Vagina (tissue), 2 donors: ENCODE measurements at regions not wholly inside any gene's neighbourhood (a gene's known extent, or its start where the extent isn't known, plus 50 kb on each side); places are given as distances from the start of the nearest gene placed in this dataset.
A peak's percentile ranks its signal among the peaks of the same experiment; 100 is the strongest.

Experiments used
- DNase-seq, 2 donors: peaks; one replicate each; pipeline ENCODE4 v3.0.0-alpha.2; 2017; ENCODE audit errors: extremely low spot score in 2 of 2
- H3K27ac ChIP-seq: fragments of 200-600 bp; sonication (generic); one replicate; pipeline ENCODE4 v1.5.1; 2019
- H3K27me3 ChIP-seq: fragments of 200-600 bp; sonication (generic); one replicate; pipeline ENCODE4 v1.5.1; 2019
- H3K36me3 ChIP-seq, 2 donors: fragments of 200-600 bp; sonication (generic); one replicate each; pipeline ENCODE4 v1.5.1; 2017 to 2019
- H3K4me1 ChIP-seq: fragments of 200-600 bp; sonication (generic); one replicate; pipeline ENCODE4 v1.5.1; 2019
- H3K4me3 ChIP-seq, 2 donors: fragments of 200-600 bp; sonication (generic); 1 replicate in 1 of 2; 2 replicates in 1 of 2; pipeline ENCODE4 v1.5.1; 2016 to 2019
- H3K9me3 ChIP-seq: fragments of 200-600 bp; sonication (generic); one replicate; pipeline ENCODE4 v1.5.1; 2019
- POLR2A ChIP-seq, 2 donors: fragments of 450-650 bp; IDR thresholded peaks; one replicate each; pipeline ENCODE4 v1.6.1; 2017; ENCODE audit warnings: antibody characterized with exemption in 2 of 2, mild to moderate bottlenecking in 2 of 2, moderate library complexity in 2 of 2
- POLR2AphosphoS5 ChIP-seq, 2 donors: sonication (generic); formaldehyde crosslinking; IDR thresholded peaks; one replicate each; pipeline ENCODE4 v1.9.0; 2017; ENCODE audit warnings: antibody characterized with exemption in 2 of 2, mild to moderate bottlenecking in 2 of 2, low read depth in 1 of 2; ENCODE audit not compliant: insufficient read depth in 1 of 2
- intact Hi-C: fragments of 100-400 bp; cut with DNase I; formaldehyde crosslinking; loops from one replicate; pipeline ENCODE4 v1.15.1; 2023
- TF ChIP-seq, protein P1 (sequence below), 3 experiments: fragments of 450-650 bp in 2 of 3; fragments of 200-600 bp in 1 of 3; sonication (generic) in 1 of 3; IDR thresholded peaks; one replicate each; pipeline ENCODE4 v1.5.1; 2017 to 2019; ENCODE audit warnings: antibody characterized with exemption in 3 of 3, mild to moderate bottlenecking in 2 of 3, moderate library complexity in 2 of 3

DNA sequence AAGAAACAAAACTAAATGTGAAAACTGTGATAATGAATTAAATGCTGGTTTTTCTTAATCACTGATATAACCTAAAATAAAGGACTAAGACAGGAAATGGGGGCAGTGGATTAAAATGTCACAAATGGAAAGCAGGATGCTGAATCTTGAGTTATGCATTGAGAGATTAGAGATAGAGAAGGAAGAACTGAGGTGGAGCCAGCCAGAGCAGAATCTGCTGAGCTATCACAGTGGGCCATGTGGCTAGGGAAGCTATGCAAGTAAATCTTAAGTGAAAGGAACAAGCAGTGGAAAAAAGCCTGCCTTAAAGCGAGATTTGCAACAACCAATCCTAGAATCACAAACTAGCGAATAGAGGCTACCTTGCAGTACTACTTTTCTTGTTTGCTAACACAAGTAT is 188.5 kb upstream of the RASA1 start:
- Histone ChIP-seq H3K27ac (no peak overlapping the region), H3K36me3 (no peaks in the 10 kb centered on the region), H3K27me3 (no peaks in the 10 kb centered on the region), H3K4me1 (no peaks in the 10 kb centered on the region), H3K4me3 (no peak overlapping the region), H3K9me3 (no peaks in the 10 kb centered on the region)
- intact Hi-C loops, result no loop called here
- no peak for TF ChIP-seq POLR2AphosphoS5 (IDR thresholded peaks at IDR 0.05; ENCODE audit: insufficient read depth in 1 of 2, low read depth in 1 of 2)
- TF ChIP-seq, protein P1, sequence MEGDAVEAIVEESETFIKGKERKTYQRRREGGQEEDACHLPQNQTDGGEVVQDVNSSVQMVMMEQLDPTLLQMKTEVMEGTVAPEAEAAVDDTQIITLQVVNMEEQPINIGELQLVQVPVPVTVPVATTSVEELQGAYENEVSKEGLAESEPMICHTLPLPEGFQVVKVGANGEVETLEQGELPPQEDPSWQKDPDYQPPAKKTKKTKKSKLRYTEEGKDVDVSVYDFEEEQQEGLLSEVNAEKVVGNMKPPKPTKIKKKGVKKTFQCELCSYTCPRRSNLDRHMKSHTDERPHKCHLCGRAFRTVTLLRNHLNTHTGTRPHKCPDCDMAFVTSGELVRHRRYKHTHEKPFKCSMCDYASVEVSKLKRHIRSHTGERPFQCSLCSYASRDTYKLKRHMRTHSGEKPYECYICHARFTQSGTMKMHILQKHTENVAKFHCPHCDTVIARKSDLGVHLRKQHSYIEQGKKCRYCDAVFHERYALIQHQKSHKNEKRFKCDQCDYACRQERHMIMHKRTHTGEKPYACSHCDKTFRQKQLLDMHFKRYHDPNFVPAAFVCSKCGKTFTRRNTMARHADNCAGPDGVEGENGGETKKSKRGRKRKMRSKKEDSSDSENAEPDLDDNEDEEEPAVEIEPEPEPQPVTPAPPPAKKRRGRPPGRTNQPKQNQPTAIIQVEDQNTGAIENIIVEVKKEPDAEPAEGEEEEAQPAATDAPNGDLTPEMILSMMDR (IDR thresholded peaks at IDR 0.05), result no peak
- TF ChIP-seq POLR2A (IDR thresholded peaks at IDR 0.05), result no peak
- DNase-seq, result no peak

DNA sequence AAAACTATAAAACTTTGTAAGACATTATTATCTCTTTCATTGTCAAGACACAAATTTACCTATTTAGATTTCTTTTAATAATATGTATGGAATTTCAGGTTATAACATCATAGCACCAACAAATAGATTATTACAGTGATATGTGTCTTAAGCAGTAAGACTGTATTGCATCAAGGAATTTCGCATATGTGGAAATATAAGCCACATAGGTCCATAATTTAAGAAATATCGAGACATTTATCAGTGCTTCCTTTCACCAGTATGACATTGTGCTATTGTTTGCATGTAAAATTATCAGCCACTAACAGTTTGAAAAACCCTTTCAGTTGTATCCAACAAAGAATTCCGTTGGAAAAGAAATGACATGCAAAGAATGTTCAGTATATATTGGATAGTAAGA is 186.7 kb upstream of the RASA1 start:
- Histone ChIP-seq H3K4me3 (no peak overlapping the region), H3K27ac (no peak overlapping the region), H3K9me3 (no peaks in the 10 kb centered on the region), H3K36me3 (no peaks in the 10 kb centered on the region), H3K27me3 (no peaks in the 10 kb centered on the region), H3K4me1 (no peaks in the 10 kb centered on the region)
- no peak for DNase-seq
- TF ChIP-seq POLR2A (IDR thresholded peaks at IDR 0.05) (no peak), POLR2AphosphoS5 (IDR thresholded peaks at IDR 0.05; ENCODE audit: insufficient read depth in 1 of 2, low read depth in 1 of 2) (no peak)
- TF ChIP-seq, protein P1 (IDR thresholded peaks at IDR 0.05), result no peak
- intact Hi-C loops, result no loop called here

DNA sequence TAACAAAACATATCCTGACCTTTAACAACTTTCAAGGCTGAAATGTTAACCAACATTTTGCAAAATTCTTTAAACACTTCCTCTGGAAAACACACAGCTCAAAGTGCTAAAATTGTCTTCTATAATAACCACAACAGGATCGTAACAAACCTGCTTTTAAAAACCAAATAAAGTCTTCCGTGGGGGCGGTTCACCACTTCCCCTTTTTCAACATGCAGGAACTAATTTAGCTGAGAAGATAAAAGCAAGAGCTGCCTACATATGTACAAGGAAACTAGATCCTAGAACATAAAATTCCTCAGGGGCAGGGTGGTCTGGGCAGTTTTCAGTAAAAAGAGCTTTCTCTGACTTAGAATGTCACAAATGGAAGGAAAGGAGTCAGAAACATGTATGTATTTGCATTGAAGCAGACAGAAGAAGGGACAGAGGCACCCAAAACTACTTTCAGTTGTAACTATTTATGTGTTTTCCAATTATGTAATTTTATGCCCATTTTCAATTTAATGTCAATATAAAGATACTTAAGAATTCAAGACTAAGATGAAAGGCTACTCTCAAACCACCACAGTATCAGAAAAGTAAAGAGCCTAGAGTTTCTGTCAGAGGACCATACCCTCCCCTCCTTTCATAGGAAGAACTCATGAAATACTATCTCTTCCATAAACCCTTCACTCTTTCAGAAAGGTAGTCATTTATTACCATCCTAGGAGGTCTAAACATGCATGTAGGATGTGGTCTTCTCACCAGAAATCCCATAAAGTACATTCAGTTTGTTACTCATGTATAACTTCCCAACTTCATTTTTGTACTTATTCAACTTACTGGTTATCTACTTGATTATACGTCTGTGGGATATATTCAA is 185.9 kb upstream of the RASA1 start:
- intact Hi-C loops, result no loop called here
- no peak overlapping the region for H3K4me3 ChIP-seq
- H3K27me3 ChIP-seq, result no peaks in the 10 kb centered on the region
- no peaks in the 10 kb centered on the region for H3K9me3 ChIP-seq
- no peaks in the 10 kb centered on the region for H3K36me3 ChIP-seq
- H3K4me1 ChIP-seq, result no peaks in the 10 kb centered on the region
- TF ChIP-seq POLR2AphosphoS5 (IDR thresholded peaks at IDR 0.05; ENCODE audit: insufficient read depth in 1 of 2, low read depth in 1 of 2), result peak in 1 of 2 donors; percentile 10
- TF ChIP-seq, protein P1 (IDR thresholded peaks at IDR 0.05), result no peak
- no peak for DNase-seq
- no peak overlapping the region for H3K27ac ChIP-seq

DNA sequence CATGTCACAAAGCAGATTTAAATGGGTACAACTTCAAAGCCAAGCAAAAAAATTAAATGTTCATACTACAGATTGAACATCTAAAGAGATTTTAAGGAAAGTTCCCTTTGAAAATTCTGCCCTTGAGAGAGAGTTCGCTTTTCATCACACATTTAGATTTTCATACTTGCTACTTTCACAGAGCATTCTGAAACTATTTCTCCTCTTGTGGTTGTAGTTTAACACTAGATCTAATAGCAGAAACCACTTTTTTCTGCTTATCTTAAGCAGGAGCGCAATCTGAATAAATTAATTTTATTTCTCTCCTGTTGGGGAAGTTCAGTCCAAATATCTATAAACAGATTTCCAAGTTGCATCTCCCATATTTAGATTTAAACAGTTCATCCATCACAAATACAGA is 173.3 kb upstream of the RASA1 start:
- Histone ChIP-seq H3K36me3 (no peaks in the 10 kb centered on the region), H3K4me3 (no peak overlapping the region), H3K27me3 (no peaks in the 10 kb centered on the region), H3K27ac (no peak overlapping the region), H3K9me3 (no peaks in the 10 kb centered on the region), H3K4me1 (no peaks in the 10 kb centered on the region)
- no peak for DNase-seq
- TF ChIP-seq POLR2A (IDR thresholded peaks at IDR 0.05) (no peak), POLR2AphosphoS5 (IDR thresholded peaks at IDR 0.05; ENCODE audit: insufficient read depth in 1 of 2, low read depth in 1 of 2) (no peak)
- TF ChIP-seq, protein P1 (IDR thresholded peaks at IDR 0.05), result no peak
- intact Hi-C loops, result no loop called here

DNA sequence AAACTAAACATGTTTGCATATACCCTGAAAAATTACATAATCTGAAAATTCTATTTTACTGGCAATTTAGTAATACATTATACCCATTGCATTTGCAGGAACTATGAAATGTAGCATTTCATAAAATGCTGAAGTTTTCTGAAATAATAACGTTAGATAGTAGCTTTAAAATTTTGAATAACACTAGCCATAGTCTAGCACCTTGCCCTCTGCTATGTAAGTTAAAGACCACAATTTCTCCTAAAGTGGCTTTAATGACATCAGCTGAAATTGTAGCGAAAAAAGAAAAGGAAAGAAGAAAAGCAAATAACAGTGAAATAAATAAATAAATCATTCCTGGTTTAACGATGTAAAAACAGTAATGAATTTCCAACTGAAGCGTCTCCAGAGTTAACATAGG is 172.8 kb upstream of the RASA1 start:
- Histone ChIP-seq H3K4me3 (no peak overlapping the region), H3K36me3 (no peaks in the 10 kb centered on the region), H3K27me3 (no peaks in the 10 kb centered on the region), H3K27ac (no peak overlapping the region), H3K9me3 (no peaks in the 10 kb centered on the region), H3K4me1 (no peaks in the 10 kb centered on the region)
- DNase-seq, result no peak
- TF ChIP-seq, protein P1 (IDR thresholded peaks at IDR 0.05), result no peak
- TF ChIP-seq POLR2A (IDR thresholded peaks at IDR 0.05) (no peak), POLR2AphosphoS5 (IDR thresholded peaks at IDR 0.05; ENCODE audit: insufficient read depth in 1 of 2, low read depth in 1 of 2) (no peak)
- intact Hi-C loops, result no loop called here
